SK-N-MC (cell line): ENCODE measurements at regions not wholly inside any gene's neighbourhood (a gene's known extent, or its start where the extent isn't known, plus 50 kb on each side); places are given as distances from the start of the nearest gene placed in this dataset.

Source experiments
- EZH2 ChIP-seq: fragments of 200-600 bp; sonication (generic); IDR thresholded peaks from one replicate; pipeline ENCODE4 v1.6.1; 2017; ENCODE audit warnings: antibody characterized with exemption
- FOXP2 ChIP-seq: optimal IDR thresholded peaks from 2 replicates; pipeline ENCODE3; 2011; ENCODE audit warnings: mild to moderate bottlenecking, moderate library complexity; ENCODE audit not compliant: insufficient read depth; ENCODE audit errors: extremely low read length, control extremely low read depth
- POLR2AphosphoS5 ChIP-seq: IDR thresholded peaks from 2 replicates; pipeline ENCODE4 v1.6.1; 2012; ENCODE audit warnings: mild to moderate bottlenecking, low read depth, low read length, borderline replicate concordance

DNA sequence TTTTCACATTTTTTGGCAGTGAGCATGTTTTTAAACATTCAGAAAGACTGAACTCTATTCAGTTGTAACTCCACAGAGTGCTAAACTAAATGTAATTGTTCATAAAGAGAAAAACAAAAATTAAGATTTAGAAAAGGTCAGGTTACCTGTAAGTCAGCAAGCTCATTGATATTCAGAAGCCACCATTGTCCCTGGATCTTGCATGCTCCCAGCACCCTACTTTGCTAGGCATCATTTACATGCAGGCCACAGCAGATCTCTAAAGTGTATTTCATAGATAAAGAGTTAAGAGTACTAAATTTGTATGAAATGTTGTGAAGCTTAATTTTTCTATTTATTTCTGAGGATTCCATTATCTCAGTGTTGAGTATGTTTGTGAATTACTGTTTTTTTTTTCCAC lies 64.8 kb upstream of the CDH19 start:
- TF ChIP-seq POLR2AphosphoS5: no peak
- no peak for TF ChIP-seq EZH2
- TF ChIP-seq FOXP2: no peak
